SK-N-SH treated with all-trans-retinoic acid at 6 μM for 48 hours (cell line): ENCODE measurements at regions not wholly inside any gene's neighbourhood (a gene's known extent, or its start where the extent isn't known, plus 50 kb on each side); places are given as distances from the start of the nearest gene placed in this dataset.

Experiments
- RARB ChIP-seq: fragments of 250-450 bp; sonication (Bioruptor Pico); IDR thresholded peaks from 2 replicates; pipeline ENCODE4 v1.8.0; 2021; ENCODE audit warnings: mild to moderate bottlenecking, moderate library complexity
- TCF4 ChIP-seq: fragments of 250-450 bp; sonication (Bioruptor Pico); IDR thresholded peaks from 2 replicates; pipeline ENCODE4 v1.8.0; 2021; ENCODE audit warnings: mild to moderate bottlenecking, moderate library complexity, borderline replicate concordance

DNA sequence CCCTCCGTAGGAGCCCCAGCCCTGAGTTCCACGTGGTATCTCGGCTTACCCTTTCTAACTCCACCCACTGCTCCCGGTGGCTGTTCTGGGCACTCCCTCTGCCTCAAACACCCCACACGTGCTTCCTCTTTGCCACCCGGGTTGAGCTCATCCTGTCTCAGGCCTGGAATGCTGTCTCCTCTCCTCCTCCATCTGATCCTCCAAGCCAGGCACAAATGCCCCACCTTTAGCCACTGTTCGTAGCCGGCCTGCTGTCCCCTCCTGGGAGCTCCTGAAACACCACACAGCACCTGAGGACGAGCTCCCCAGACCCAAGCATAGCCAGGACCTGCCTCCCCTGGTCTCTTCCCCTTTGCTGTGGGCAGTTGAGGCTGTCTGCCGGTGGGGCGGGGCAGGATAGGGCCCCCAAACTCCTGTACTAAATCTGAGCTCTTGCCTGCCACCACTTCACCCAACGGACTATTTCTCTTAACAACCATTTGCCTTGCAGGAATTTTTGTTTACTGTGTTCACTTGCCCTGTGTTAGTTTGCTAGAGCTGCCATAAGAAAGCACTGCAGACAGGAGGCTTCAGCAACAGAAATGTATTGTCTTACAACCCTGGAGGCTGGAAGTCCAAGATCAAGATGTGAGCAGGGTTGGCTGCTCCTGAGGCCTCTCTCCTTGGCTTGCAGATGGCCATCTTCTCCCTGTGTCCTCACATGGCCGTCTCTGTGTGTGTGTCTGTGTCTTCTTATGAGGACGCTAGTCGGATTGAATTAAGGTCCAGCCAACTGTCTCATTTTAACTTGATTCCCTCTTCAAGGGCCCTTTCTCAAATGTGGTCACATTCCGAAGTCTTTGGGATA is 58.3 kb upstream of the SHH start:
- TF ChIP-seq TCF4 (CRISPR knock-in tag) = no peak
- TF ChIP-seq RARB (CRISPR knock-in tag) = no peak
